Kidney epithelial cell (primary cell): ENCODE measurements at regions not wholly inside any gene's neighbourhood (a gene's known extent, or its start where the extent isn't known, plus 50 kb on each side); places are given as distances from the start of the nearest gene placed in this dataset.

Experiments
- DNase-seq: peaks from one replicate; pipeline ENCODE4 v3.0.0-alpha.2; 2010; ENCODE audit warnings: low read depth
- H3K27me3 ChIP-seq: 2 replicates; pipeline ENCODE4 v1.6.0; 2011; ENCODE audit warnings: low read length; ENCODE audit not compliant: control insufficient read depth, insufficient read depth
- H3K36me3 ChIP-seq: 2 replicates; pipeline ENCODE4 v1.5.1; 2011; ENCODE audit warnings: low read length; ENCODE audit not compliant: control insufficient read depth, insufficient read depth
- H3K4me3 ChIP-seq: 2 replicates; pipeline ENCODE4 v1.5.1; 2011; ENCODE audit warnings: low read depth, mild to moderate bottlenecking, control low read depth, low read length
- TF ChIP-seq, protein P1 (sequence below): IDR thresholded peaks from 2 replicates; pipeline ENCODE4 v1.5.1; 2011; ENCODE audit warnings: mild to moderate bottlenecking, moderate library complexity, low read length, control low read depth, inconsistent platforms; ENCODE audit not compliant: insufficient read depth, poor library complexity, severe bottlenecking

DNA sequence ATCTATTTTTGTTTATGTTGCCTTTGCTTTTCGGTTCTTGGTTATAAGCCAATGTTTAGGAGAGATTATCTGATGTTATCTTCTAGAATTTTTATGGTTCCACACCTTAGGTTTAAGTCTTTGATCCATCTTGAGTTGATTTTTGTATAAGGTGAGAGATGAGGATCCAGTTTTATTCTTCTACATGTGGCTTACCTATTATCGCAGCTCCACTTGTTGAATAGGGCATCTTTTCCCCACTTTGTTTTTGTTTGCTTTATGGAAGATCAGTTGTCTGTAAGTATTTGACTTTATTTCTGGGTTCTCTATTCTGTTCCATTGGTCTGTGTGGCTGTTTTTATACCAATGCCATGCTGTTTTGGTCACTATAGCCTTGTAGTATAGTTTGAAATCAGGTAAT is 927.0 kb downstream of the UQCRFS1 start:
- no peak for DNase-seq
- TF ChIP-seq, protein P1, sequence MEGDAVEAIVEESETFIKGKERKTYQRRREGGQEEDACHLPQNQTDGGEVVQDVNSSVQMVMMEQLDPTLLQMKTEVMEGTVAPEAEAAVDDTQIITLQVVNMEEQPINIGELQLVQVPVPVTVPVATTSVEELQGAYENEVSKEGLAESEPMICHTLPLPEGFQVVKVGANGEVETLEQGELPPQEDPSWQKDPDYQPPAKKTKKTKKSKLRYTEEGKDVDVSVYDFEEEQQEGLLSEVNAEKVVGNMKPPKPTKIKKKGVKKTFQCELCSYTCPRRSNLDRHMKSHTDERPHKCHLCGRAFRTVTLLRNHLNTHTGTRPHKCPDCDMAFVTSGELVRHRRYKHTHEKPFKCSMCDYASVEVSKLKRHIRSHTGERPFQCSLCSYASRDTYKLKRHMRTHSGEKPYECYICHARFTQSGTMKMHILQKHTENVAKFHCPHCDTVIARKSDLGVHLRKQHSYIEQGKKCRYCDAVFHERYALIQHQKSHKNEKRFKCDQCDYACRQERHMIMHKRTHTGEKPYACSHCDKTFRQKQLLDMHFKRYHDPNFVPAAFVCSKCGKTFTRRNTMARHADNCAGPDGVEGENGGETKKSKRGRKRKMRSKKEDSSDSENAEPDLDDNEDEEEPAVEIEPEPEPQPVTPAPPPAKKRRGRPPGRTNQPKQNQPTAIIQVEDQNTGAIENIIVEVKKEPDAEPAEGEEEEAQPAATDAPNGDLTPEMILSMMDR: no peak
- Histone ChIP-seq H3K36me3 (no peaks in the 10 kb centered on the region), H3K4me3 (no peak overlapping the region), H3K27me3 (no peaks in the 10 kb centered on the region)

DNA sequence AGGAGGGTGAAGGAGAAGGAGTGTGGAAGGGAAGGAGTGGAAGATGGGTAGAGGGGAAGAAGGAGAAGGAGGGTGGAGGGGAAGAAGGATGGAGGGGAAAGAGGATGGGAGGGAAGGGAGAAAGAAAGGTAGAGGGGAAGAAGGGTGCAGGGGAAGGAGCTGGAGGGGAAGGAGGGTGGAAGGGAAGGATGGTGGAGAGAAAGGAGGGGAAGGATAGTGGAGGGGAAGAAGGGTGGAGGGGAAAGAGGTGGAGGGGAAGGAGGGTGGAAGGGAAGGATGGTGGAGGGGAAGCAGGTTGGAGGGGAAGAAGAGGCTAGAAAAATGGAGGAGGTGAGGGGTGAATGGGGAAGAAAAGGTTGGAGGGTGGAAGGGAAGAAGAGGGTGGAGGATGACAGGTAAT is 927.9 kb downstream of the UQCRFS1 start:
- Histone ChIP-seq H3K27me3 (no peaks in the 10 kb centered on the region), H3K4me3 (no peak overlapping the region), H3K36me3 (no peaks in the 10 kb centered on the region)
- TF ChIP-seq, protein P1: no peak
- DNase-seq: no peak

DNA sequence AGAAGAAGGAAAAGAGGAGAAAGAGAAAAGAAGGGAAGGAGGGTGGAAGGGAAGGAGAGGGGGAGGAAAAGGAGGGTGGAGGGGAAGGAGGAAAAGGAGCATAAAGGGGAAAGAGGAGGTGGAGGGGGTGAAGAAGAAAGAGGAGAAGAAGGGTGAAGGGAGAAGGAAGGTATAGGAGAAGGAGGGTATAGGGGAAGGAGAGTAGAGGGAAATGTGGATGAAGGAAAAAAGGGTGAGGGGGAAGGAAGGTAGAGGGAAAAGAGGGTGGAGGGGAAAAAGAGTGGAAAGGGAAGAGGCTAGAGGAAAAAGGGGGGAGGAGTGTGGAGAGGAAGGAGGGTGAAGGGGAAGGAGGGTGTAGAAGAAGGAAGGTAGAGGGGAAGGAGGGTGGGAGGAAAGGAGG is 928.6 kb downstream of the UQCRFS1 start:
- Histone ChIP-seq H3K27me3 (no peaks in the 10 kb centered on the region), H3K36me3 (no peaks in the 10 kb centered on the region)
- no peak for DNase-seq

DNA sequence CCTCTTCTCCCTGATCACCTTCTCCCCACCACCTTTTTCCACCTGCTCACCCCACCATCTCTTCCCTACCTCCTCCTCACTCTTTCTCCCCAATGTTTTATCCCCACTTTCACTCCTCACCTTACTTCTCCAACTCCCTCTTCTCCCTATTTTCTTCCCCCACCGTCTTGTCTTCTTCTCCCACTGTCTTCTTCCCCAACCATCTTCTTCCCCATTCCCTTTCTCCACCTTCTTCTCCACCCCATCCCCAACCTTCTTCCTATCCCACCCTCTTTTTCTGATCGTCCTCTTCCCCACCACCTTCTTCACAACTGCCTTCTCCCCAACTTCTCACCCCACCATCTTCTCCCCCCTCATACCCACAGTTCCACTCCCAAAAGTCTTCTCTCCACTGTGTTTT is 929.4 kb downstream of the UQCRFS1 start:
- DNase-seq: no peak
- Histone ChIP-seq H3K36me3 (no peaks in the 10 kb centered on the region), H3K27me3 (no peaks in the 10 kb centered on the region), H3K4me3 (no peak overlapping the region)
- TF ChIP-seq, protein P1: no peak

More for the DNA sequence above, 928.6 kb downstream of the UQCRFS1 start:
- TF ChIP-seq, protein P1: no peak
- no peak overlapping the region for H3K4me3 ChIP-seq

DNA sequence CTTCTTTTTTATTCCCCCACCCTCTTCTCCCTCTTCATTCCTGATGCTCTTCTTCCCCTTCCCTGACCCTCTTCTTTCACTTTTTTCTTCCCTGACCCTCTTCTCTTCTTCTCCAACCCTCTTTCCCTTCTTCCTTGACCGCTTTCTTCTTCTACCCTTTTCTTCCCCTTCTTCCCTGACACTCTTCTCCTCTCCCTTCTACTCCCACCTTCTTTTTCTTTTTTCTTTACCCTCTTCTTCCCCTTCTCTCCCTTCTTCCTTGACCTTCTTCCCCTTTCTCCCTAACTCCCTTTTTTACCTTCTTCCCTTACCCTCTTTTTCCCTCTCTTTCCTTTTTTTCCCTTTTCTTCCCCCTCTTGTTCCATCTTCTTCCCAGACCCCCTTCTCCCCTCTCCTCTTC is 931.3 kb downstream of the UQCRFS1 start:
- Histone ChIP-seq H3K36me3 (no peaks in the 10 kb centered on the region), H3K27me3 (no peaks in the 10 kb centered on the region), H3K4me3 (no peak overlapping the region)
- TF ChIP-seq, protein P1: no peak
- DNase-seq: no peak

DNA sequence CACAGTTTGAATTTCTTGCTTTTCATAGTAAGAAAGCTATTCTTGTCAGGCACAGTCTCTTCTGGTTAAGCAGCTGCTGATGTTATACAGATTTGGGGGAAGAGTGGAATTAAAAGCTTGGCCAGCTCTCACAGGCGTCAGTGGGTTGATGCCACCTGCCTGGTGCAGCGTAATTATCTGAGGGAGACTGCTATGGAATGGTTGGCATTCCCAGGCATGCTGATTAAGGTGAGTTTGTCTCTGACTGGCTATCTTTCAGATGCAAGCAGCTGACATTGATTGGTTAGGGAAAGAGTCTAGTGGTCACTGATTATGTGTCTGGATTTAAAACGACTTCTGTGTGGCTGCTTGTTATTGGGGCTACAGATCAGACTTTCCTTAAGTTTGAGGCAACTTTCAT is 948.4 kb downstream of the UQCRFS1 start:
- Histone ChIP-seq H3K27me3 (no peaks in the 10 kb centered on the region), H3K4me3 (no peak overlapping the region), H3K36me3 (no peaks in the 10 kb centered on the region)
- TF ChIP-seq, protein P1: no peak
- DNase-seq: no peak
